Neural progenitor cell (in vitro differentiated cells): ENCODE measurements at regions not wholly inside any gene's neighbourhood (a gene's known extent, or its start where the extent isn't known, plus 50 kb on each side); places are given as distances from the start of the nearest gene placed in this dataset.

Source experiments
- DNase-seq: peaks from one replicate; pipeline ENCODE4 v3.0.0-alpha.2; 2016; ENCODE audit warnings: low spot score
- H2AFZ ChIP-seq: fragments of 200-600 bp; sonication (generic); replicated peaks from 2 replicates; pipeline ENCODE4 v1.6.1; 2016; ENCODE audit warnings: antibody characterized with exemption
- H3F3A ChIP-seq: fragments of 200-600 bp; sonication (generic); 2 replicates; pipeline ENCODE4 v1.6.1; 2016; ENCODE audit warnings: antibody characterized with exemption, low read depth
- H3K27ac ChIP-seq: fragments of 200-600 bp; sonication (generic); 2 replicates; pipeline ENCODE4 v1.5.1; 2016; ENCODE audit warnings: mild to moderate bottlenecking
- H3K27me3 ChIP-seq: fragments of 200-600 bp; sonication (generic); 2 replicates; pipeline ENCODE4 v1.6.1; 2016; ENCODE audit warnings: mild to moderate bottlenecking, moderate library complexity
- H3K36me3 ChIP-seq: fragments of 200-600 bp; sonication (generic); 2 replicates; pipeline ENCODE4 v1.5.1; 2016
- H3K4me1 ChIP-seq: fragments of 200-600 bp; sonication (generic); 2 replicates; pipeline ENCODE4 v1.6.1; 2016; ENCODE audit warnings: mixed run types
- H3K4me2 ChIP-seq: fragments of 200-600 bp; sonication (generic); 2 replicates; pipeline ENCODE4 v1.6.1; 2016
- H3K4me3 ChIP-seq: fragments of 200-600 bp; sonication (generic); 2 replicates; pipeline ENCODE4 v1.5.1; 2016
- H3K79me2 ChIP-seq: fragments of 200-600 bp; sonication (generic); 2 replicates; pipeline ENCODE4 v1.6.1; 2016; ENCODE audit warnings: low read depth
- H3K9ac ChIP-seq: fragments of 200-600 bp; sonication (generic); 2 replicates; pipeline ENCODE4 v1.6.1; 2016
- H3K9me3 ChIP-seq: fragments of 200-600 bp; sonication (generic); 2 replicates; pipeline ENCODE4 v1.5.1; 2016; ENCODE audit warnings: low read depth
- H4K20me1 ChIP-seq: fragments of 200-600 bp; sonication (generic); 2 replicates; pipeline ENCODE4 v1.6.1; 2016; ENCODE audit warnings: low read depth
- H3K27ac Mint-ChIP-seq: 3 replicates; pipeline ENCODE4 v1.8.0; 2021; ENCODE audit warnings: mixed read lengths
- H3K27me3 Mint-ChIP-seq: 2 replicates; pipeline ENCODE4 v1.8.0; 2022; ENCODE audit warnings: low read depth, mild to moderate bottlenecking, inconsistent platforms, moderate library complexity, mixed read lengths; ENCODE audit not compliant: insufficient read depth
- H3K36me3 Mint-ChIP-seq: 3 replicates; pipeline ENCODE4 v1.8.0; 2021; ENCODE audit warnings: mixed read lengths
- H3K4me1 Mint-ChIP-seq: 3 replicates; pipeline ENCODE4 v1.8.0; 2021; ENCODE audit warnings: mixed read lengths
- H3K4me3 Mint-ChIP-seq: 3 replicates; pipeline ENCODE4 v1.8.0; 2021; ENCODE audit warnings: mild to moderate bottlenecking, moderate library complexity, mixed read lengths
- H3K9me3 Mint-ChIP-seq: 3 replicates; pipeline ENCODE4 v1.8.0; 2020; ENCODE audit warnings: mixed read lengths
- EZH2 ChIP-seq: fragments of 200-600 bp; sonication (generic); IDR thresholded peaks from 2 replicates; pipeline ENCODE4 v1.6.1; 2017; ENCODE audit warnings: antibody characterized with exemption, mild to moderate bottlenecking, moderate library complexity
- EZH2phosphoT487 ChIP-seq: fragments of 200-600 bp; sonication (generic); IDR thresholded peaks from 2 replicates; pipeline ENCODE4 v1.6.1; 2017; ENCODE audit warnings: antibody characterized with exemption
- TF ChIP-seq, protein P1 (sequence below): fragments of 200-600 bp; sonication (generic); IDR thresholded peaks from 2 replicates; pipeline ENCODE4 v1.5.1; 2017; ENCODE audit warnings: antibody characterized with exemption, mild to moderate bottlenecking

DNA sequence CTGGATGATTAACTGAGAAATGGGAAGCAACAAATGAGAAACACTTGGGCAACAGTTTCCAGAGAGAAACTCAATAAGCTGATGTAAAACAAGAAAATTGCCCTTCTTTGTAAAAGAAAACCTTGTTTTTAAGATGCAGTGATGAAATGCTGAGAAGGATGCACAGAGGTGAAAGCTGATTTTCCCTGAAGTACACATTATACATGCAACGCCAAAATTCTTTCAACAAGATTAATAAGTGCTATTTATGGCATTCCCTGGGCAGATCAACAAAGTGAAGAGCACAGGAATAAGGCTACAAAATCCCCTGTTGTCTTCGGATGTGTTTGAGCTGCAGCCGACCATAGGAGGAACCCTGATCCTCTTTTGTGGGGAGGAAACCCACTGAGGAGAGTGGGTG, 208.0 kb upstream of the ANKH start:
- DNase-seq: no peak
- Mint-ChIP-seq H3K27me3 (peaks cover 2% of the 10 kb centered on the region), H3K27ac (no peak overlapping the region), H3K4me1 (no peaks in the 10 kb centered on the region), H3K36me3 (no peaks in the 10 kb centered on the region), H3K4me3 (no peak overlapping the region), H3K9me3 (peaks cover 2% of the 10 kb centered on the region)
- H3K36me3 ChIP-seq: no peaks in the 10 kb centered on the region
- H3K79me2 ChIP-seq: no peaks in the 10 kb centered on the region
- no peak overlapping the region for H3K4me2 ChIP-seq
- H3K27ac ChIP-seq: no peak overlapping the region
- H3K27me3 ChIP-seq: no peaks in the 10 kb centered on the region
- no peak for TF ChIP-seq EZH2
- TF ChIP-seq EZH2phosphoT487: no peak
- TF ChIP-seq, protein P1, sequence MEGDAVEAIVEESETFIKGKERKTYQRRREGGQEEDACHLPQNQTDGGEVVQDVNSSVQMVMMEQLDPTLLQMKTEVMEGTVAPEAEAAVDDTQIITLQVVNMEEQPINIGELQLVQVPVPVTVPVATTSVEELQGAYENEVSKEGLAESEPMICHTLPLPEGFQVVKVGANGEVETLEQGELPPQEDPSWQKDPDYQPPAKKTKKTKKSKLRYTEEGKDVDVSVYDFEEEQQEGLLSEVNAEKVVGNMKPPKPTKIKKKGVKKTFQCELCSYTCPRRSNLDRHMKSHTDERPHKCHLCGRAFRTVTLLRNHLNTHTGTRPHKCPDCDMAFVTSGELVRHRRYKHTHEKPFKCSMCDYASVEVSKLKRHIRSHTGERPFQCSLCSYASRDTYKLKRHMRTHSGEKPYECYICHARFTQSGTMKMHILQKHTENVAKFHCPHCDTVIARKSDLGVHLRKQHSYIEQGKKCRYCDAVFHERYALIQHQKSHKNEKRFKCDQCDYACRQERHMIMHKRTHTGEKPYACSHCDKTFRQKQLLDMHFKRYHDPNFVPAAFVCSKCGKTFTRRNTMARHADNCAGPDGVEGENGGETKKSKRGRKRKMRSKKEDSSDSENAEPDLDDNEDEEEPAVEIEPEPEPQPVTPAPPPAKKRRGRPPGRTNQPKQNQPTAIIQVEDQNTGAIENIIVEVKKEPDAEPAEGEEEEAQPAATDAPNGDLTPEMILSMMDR: no peak
- no peaks in the 10 kb centered on the region for H4K20me1 ChIP-seq
- H3K4me1 ChIP-seq: no peaks in the 10 kb centered on the region
- no peaks in the 10 kb centered on the region for H3K9me3 ChIP-seq
- H3K4me3 ChIP-seq: no peak overlapping the region
- H3F3A ChIP-seq: no peaks in the 10 kb centered on the region
- no peak overlapping the region for H3K9ac ChIP-seq
- no peak overlapping the region for H2AFZ ChIP-seq

DNA sequence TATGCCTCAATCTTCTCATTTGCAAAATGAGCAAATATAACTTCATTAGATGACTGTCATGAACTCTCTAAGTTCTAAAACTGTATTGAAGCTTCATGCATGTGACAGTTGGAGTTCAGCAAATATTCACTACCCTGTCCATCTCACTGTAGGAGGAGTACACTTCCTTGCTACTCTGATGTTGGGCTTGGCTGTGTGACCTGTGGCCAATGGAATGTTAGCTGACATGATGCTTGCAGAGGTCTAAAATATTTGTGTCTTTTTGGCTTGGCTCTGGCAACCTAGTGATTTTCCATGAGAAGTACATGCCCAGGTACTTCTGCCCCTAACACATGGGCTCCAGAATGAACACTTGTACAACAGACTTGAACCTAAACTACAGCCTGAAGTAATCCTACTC, 203.1 kb upstream of the ANKH start:
- no peak overlapping the region for H3K9ac ChIP-seq
- TF ChIP-seq EZH2phosphoT487: no peak
- TF ChIP-seq EZH2: no peak
- TF ChIP-seq, protein P1: no peak
- H3K36me3 ChIP-seq: no peaks in the 10 kb centered on the region
- no peaks in the 10 kb centered on the region for H3K79me2 ChIP-seq
- H3K4me3 ChIP-seq: no peak overlapping the region
- H3K27me3 Mint-ChIP-seq: no peaks in the 10 kb centered on the region
- H3K27ac ChIP-seq: no peak overlapping the region
- no peaks in the 10 kb centered on the region for H4K20me1 ChIP-seq
- no peak overlapping the region for H3K4me3 Mint-ChIP-seq
- no peaks in the 10 kb centered on the region for H3K27me3 ChIP-seq
- no peaks in the 10 kb centered on the region for H3K4me1 Mint-ChIP-seq
- H3K4me2 ChIP-seq: no peak overlapping the region
- no peaks in the 10 kb centered on the region for H3F3A ChIP-seq
- H3K27ac Mint-ChIP-seq: no peak overlapping the region
- no peaks in the 10 kb centered on the region for H3K36me3 Mint-ChIP-seq
- H3K4me1 ChIP-seq: no peaks in the 10 kb centered on the region
- H3K9me3 ChIP-seq: no peaks in the 10 kb centered on the region
- H2AFZ ChIP-seq: no peak overlapping the region
- no peak for DNase-seq
- H3K9me3 Mint-ChIP-seq: no peaks in the 10 kb centered on the region

- Mint-ChIP-seq H3K27ac (no peak overlapping the region), H3K4me3 (no peak overlapping the region), H3K36me3 (no peaks in the 10 kb centered on the region), H3K27me3 (no peaks in the 10 kb centered on the region), H3K4me1 (no peaks in the 10 kb centered on the region), H3K9me3 (no peaks in the 10 kb centered on the region)
- Histone ChIP-seq H3K27me3 (no peaks in the 10 kb centered on the region), H3K36me3 (no peaks in the 10 kb centered on the region), H3K4me3 (no peak overlapping the region), H3K4me1 (no peaks in the 10 kb centered on the region), H2AFZ (no peak overlapping the region), H3K79me2 (no peaks in the 10 kb centered on the region), H3K27ac (no peak overlapping the region), H4K20me1 (no peaks in the 10 kb centered on the region), H3K4me2 (no peak overlapping the region), H3K9ac (no peak overlapping the region), H3K9me3 (no peaks in the 10 kb centered on the region), H3F3A (no peaks in the 10 kb centered on the region)
- no peak for DNase-seq
- TF ChIP-seq, protein P1: no peak
These were observed 201.9 kb upstream of the ANKH start for GRCh38 chr5:15073453-15073852.

DNA sequence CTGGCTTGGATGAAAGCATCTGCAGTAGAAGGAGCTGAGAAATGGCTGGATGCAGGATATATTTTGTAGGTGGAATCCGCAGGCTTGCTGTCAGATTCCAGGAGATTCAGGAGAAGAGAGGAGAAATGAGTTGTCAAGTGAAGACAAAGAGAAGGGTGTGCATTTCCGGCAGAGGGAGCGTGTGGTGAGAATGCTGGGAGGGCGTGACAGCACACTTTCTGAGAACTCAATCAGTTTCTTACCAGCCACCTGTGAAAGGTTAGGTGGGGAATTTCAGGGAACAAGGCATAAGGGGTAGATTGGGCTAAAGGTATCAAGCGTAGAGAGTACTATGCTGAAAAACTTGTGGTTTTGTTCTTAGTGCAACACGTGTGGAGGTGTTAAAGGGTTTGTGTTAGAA, 199.3 kb upstream of the ANKH start:
- no peaks in the 10 kb centered on the region for H3K79me2 ChIP-seq
- Mint-ChIP-seq H3K9me3 (no peaks in the 10 kb centered on the region), H3K4me1 (no peaks in the 10 kb centered on the region), H3K27me3 (no peaks in the 10 kb centered on the region), H3K36me3 (no peaks in the 10 kb centered on the region), H3K27ac (no peak overlapping the region), H3K4me3 (no peak overlapping the region)
- no peak overlapping the region for H3K9ac ChIP-seq
- H3F3A ChIP-seq: no peaks in the 10 kb centered on the region
- TF ChIP-seq EZH2: no peak
- TF ChIP-seq, protein P1: no peak
- no peaks in the 10 kb centered on the region for H3K9me3 ChIP-seq
- no peaks in the 10 kb centered on the region for H3K4me1 ChIP-seq
- H3K27me3 ChIP-seq: no peaks in the 10 kb centered on the region
- H3K4me3 ChIP-seq: no peak overlapping the region
- H2AFZ ChIP-seq: no peak overlapping the region
- H4K20me1 ChIP-seq: no peaks in the 10 kb centered on the region
- DNase-seq: no peak
- no peak overlapping the region for H3K27ac ChIP-seq
- no peak overlapping the region for H3K4me2 ChIP-seq
- no peaks in the 10 kb centered on the region for H3K36me3 ChIP-seq
